IMR-90 (cell line): ENCODE measurements at regions not wholly inside any gene's neighbourhood (a gene's known extent, or its start where the extent isn't known, plus 50 kb on each side); places are given as distances from the start of the nearest gene placed in this dataset.

Experiments used
- POLR2A ChIP-seq: IDR thresholded peaks from 2 replicates; pipeline ENCODE4 v1.6.1; 2012; ENCODE audit warnings: mild to moderate bottlenecking, low read depth, low read length
- RAD21 ChIP-seq: IDR thresholded peaks from 2 replicates; pipeline ENCODE4 v1.6.1; 2012; ENCODE audit warnings: low read length, improper control_type of control experiment
- TF ChIP-seq, protein P1 (sequence below): conservative IDR thresholded peaks from 2 replicates; pipeline ENCODE4 v1.5.1; 2012; ENCODE audit warnings: mild to moderate bottlenecking, low read depth, low read length, improper control_type of control experiment

DNA sequence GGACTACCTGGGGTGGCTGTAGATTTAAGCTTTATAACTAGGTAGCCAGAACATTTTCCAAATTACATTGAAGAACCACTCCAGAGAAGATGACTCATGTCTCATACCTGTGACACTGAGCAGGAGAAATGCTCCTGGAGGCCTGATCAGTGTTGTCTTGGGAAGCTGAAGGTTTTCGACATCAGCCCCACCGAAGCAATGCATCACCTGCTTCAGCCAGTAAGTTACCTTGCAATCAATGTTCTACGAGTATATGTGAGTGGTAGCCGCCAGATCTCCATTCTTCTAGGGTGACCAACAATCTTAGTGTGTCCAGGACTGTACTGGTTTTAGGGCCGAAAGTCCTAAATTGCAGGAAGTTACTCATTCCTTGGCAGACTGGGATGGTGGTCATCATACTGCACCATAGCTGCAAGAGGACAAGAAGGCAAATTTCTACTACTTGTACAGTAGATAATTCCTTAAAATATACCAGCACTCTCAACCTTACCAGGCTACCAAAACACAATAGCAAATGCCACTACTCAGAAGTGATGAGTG is 109.3 kb upstream of the LINC00305 start:
- TF ChIP-seq POLR2A, result no peak
- no peak for TF ChIP-seq RAD21
- TF ChIP-seq, protein P1, sequence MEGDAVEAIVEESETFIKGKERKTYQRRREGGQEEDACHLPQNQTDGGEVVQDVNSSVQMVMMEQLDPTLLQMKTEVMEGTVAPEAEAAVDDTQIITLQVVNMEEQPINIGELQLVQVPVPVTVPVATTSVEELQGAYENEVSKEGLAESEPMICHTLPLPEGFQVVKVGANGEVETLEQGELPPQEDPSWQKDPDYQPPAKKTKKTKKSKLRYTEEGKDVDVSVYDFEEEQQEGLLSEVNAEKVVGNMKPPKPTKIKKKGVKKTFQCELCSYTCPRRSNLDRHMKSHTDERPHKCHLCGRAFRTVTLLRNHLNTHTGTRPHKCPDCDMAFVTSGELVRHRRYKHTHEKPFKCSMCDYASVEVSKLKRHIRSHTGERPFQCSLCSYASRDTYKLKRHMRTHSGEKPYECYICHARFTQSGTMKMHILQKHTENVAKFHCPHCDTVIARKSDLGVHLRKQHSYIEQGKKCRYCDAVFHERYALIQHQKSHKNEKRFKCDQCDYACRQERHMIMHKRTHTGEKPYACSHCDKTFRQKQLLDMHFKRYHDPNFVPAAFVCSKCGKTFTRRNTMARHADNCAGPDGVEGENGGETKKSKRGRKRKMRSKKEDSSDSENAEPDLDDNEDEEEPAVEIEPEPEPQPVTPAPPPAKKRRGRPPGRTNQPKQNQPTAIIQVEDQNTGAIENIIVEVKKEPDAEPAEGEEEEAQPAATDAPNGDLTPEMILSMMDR, result no peak
